Breast epithelium (tissue), 4 donors: ENCODE measurements at regions not wholly inside any gene's neighbourhood (a gene's known extent, or its start where the extent isn't known, plus 50 kb on each side); places are given as distances from the start of the nearest gene placed in this dataset.

Experiments used
- DNase-seq, 2 donors: peaks; one replicate each; pipeline ENCODE4 v3.0.0-alpha.2; 2019; ENCODE audit warnings: low spot score in 2 of 2
- H3K27ac ChIP-seq, 2 donors: fragments of 200-600 bp; sonication (generic) in 1 of 2; one replicate each; pipeline ENCODE4 v1.5.1; 2016 to 2019; ENCODE audit warnings: mild to moderate bottlenecking in 1 of 2
- H3K27me3 ChIP-seq, 2 donors: fragments of 200-600 bp; sonication (generic) in 1 of 2; one replicate each; pipeline versions ENCODE4 v1.5.1 to v1.6.0; 2017 to 2019; ENCODE audit warnings: control low read depth in 1 of 2, mild to moderate bottlenecking in 1 of 2
- H3K36me3 ChIP-seq: fragments of 200-600 bp; one replicate; pipeline ENCODE4 v1.5.1; 2019
- H3K4me1 ChIP-seq, 2 donors: fragments of 200-600 bp; sonication (generic); one replicate each; pipeline ENCODE4 v1.5.1; 2016 to 2019; ENCODE audit warnings: control low read depth in 1 of 2
- H3K4me3 ChIP-seq, 3 donors: fragments of 200-600 bp; sonication (generic); 1 replicate in 2 of 3; 2 replicates in 1 of 3; pipeline ENCODE4 v1.5.1; 2016 to 2019; ENCODE audit warnings: mild to moderate bottlenecking in 3 of 3, moderate library complexity in 2 of 3
- H3K9me3 ChIP-seq, 2 donors: fragments of 200-600 bp; sonication (generic) in 1 of 2; one replicate each; pipeline ENCODE4 v1.5.1; 2016 to 2019; ENCODE audit warnings: control low read depth in 1 of 2
- CTCF ChIP-seq, 3 donors: fragments of 450-650 bp; IDR thresholded peaks; one replicate each; pipeline ENCODE4 v1.5.1; 2016 to 2017; ENCODE audit warnings: antibody characterized with exemption in 3 of 3, mild to moderate bottlenecking in 3 of 3, moderate library complexity in 3 of 3
- POLR2A ChIP-seq: fragments of 450-650 bp; IDR thresholded peaks from one replicate; pipeline ENCODE4 v1.6.1; 2016; ENCODE audit warnings: antibody characterized with exemption, mild to moderate bottlenecking, moderate library complexity
- POLR2AphosphoS5 ChIP-seq, 3 donors: sonication (generic); formaldehyde crosslinking; IDR thresholded peaks; one replicate each; pipeline ENCODE4 v1.6.1; 2017; ENCODE audit warnings: antibody characterized with exemption in 3 of 3
- intact Hi-C: fragments of 100-400 bp; cut with DNase I; formaldehyde crosslinking; loops from one replicate; pipeline ENCODE4 v1.15.1; 2023; ENCODE audit warnings: low total_unique reads

DNA sequence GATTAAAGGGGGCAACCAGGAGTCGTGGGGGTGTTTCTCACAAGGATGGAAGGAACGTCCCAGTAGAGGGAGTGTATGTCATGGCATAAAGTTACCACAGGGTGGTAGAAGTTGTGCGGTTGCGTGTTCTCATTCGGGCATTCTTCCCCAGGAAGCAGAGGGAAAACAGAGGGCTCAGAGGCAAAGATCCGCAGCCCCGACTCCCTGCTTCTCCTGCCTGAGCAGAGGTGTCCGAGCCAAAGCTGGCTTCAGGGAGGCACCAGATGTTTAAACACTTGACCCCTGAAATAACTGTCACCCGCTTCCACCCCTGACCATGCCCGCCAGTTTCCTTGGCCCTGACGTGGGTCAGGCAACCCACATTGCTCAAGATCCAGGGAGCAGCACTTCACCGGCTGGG, 83.7 kb downstream of the EN1 start:
- Histone ChIP-seq H3K9me3 (no peaks in the 10 kb centered on the region), H3K4me3 (no peak overlapping the region), H3K27ac (no peak overlapping the region), H3K27me3 (peaks cover 0 to 6% of the 10 kb centered on the region in 2 donors), H3K36me3 (no peaks in the 10 kb centered on the region), H3K4me1 (no peaks in the 10 kb centered on the region)
- DNase-seq, result no peak
- TF ChIP-seq POLR2A (no peak), CTCF (IDR thresholded peaks at IDR 0.05) (no peak), POLR2AphosphoS5 (IDR thresholded peaks at IDR 0.05) (no peak)
- intact Hi-C loops, result no loop called here

GRCh38 chr2:118762290-118762689, 85.2 kb downstream of the EN1 start:
- DNase-seq, result no peak
- no peaks in the 10 kb centered on the region for H3K4me1 ChIP-seq
- H3K27me3 ChIP-seq, result peaks cover 0 to 6% of the 10 kb centered on the region in 2 donors
- H3K4me3 ChIP-seq, result no peak overlapping the region
- TF ChIP-seq POLR2A (no peak), CTCF (IDR thresholded peaks at IDR 0.05) (no peak), POLR2AphosphoS5 (IDR thresholded peaks at IDR 0.05) (no peak)
- H3K27ac ChIP-seq, result no peak overlapping the region
- intact Hi-C loops, result no loop called here
- H3K36me3 ChIP-seq, result no peaks in the 10 kb centered on the region
- H3K9me3 ChIP-seq, result no peaks in the 10 kb centered on the region

- no peak overlapping the region for H3K27ac ChIP-seq
- H3K4me3 ChIP-seq, result no peak overlapping the region
- H3K36me3 ChIP-seq, result no peaks in the 10 kb centered on the region
- H3K27me3 ChIP-seq, result peaks cover 0 to 6% of the 10 kb centered on the region in 2 donors
- no peak for DNase-seq
- no peaks in the 10 kb centered on the region for H3K4me1 ChIP-seq
- intact Hi-C loops, result no loop called here
- no peaks in the 10 kb centered on the region for H3K9me3 ChIP-seq
- TF ChIP-seq CTCF (IDR thresholded peaks at IDR 0.05) (no peak), POLR2A (no peak), POLR2AphosphoS5 (IDR thresholded peaks at IDR 0.05) (no peak)
Measured at GRCh38 chr2:118761771-118762170, 85.7 kb downstream of the EN1 start.

DNA sequence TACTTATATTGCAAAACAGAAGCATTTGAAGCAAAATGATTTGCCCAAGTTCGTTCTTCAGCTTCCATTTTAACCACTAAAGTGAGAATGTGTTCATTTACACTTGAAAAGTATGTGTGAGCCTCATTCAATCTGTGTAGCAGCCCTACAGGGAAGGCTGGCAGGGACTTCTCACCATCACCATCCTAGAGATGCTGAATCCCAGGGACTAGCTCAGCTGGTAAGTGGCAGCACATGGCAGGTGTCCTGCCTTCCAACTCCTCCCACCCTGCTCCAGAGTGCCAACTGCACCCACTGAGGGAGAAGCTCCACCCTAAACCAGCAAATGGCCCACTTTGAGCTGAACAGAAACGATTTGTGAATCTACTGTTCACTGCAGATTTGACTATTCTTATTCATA, 91.5 kb downstream of the EN1 start:
- Histone ChIP-seq H3K9me3 (no peaks in the 10 kb centered on the region), H3K4me1 (no peaks in the 10 kb centered on the region), H3K4me3 (no peak overlapping the region), H3K27ac (no peak overlapping the region), H3K36me3 (no peaks in the 10 kb centered on the region), H3K27me3 (peaks cover 0 to 6% of the 10 kb centered on the region in 2 donors)
- TF ChIP-seq POLR2A, result no peak
- TF ChIP-seq CTCF (IDR thresholded peaks at IDR 0.05), result no peak
- TF ChIP-seq POLR2AphosphoS5 (IDR thresholded peaks at IDR 0.05), result no peak
- intact Hi-C loops, result no loop called here
- DNase-seq, result no peak

DNA sequence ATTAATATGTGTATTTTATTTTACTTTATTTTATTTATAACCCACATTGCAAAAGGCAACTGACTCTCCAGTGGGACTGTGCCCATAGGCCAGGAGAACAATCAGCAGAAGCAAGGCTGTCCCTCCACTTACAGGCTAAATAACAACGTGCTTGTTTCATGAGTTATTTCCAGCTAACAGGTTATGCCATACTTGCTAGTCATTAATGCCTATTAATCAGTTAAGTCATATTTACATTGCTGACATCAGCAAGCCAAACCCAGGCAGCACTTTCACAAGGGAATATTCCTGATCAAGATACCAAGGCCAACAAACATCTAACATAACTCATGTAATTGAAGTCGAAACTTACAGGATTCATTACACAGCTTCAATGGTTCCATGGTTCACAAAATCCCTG, 92.1 kb downstream of the EN1 start:
- no peaks in the 10 kb centered on the region for H3K36me3 ChIP-seq
- intact Hi-C loops, result no loop called here
- H3K9me3 ChIP-seq, result no peaks in the 10 kb centered on the region
- no peak for DNase-seq
- H3K27ac ChIP-seq, result no peak overlapping the region
- H3K27me3 ChIP-seq, result peaks cover 0 to 6% of the 10 kb centered on the region in 2 donors
- TF ChIP-seq POLR2AphosphoS5 (IDR thresholded peaks at IDR 0.05) (no peak), CTCF (IDR thresholded peaks at IDR 0.05) (no peak), POLR2A (no peak)
- H3K4me3 ChIP-seq, result no peak overlapping the region
- no peaks in the 10 kb centered on the region for H3K4me1 ChIP-seq
